B cell (primary cell): ENCODE measurements at regions not wholly inside any gene's neighbourhood (a gene's known extent, or its start where the extent isn't known, plus 50 kb on each side); places are given as distances from the start of the nearest gene placed in this dataset.

Source experiments
- CTCF ChIP-seq: fragments of 200-600 bp; IDR thresholded peaks from one replicate; pipeline ENCODE4 v1.8.0; 2022; ENCODE audit warnings: antibody characterized with exemption, mild to moderate bottlenecking
- EZH2 ChIP-seq: IDR thresholded peaks from 2 replicates; pipeline ENCODE4 v1.6.1; 2012; ENCODE audit warnings: borderline replicate concordance, low read depth, mild to moderate bottlenecking, moderate library complexity, low read length; ENCODE audit not compliant: insufficient read depth, poor library complexity, severe bottlenecking

- TF ChIP-seq CTCF (no peak), EZH2 (no peak)
Observed at GRCh38 chr3:31234145-31234544, 298.6 kb upstream of the STT3B start.
